IMR-90 (cell line): ENCODE measurements at regions not wholly inside any gene's neighbourhood (a gene's known extent, or its start where the extent isn't known, plus 50 kb on each side); places are given as distances from the start of the nearest gene placed in this dataset.

Source experiments
- ATAC-seq: fragments of 200-7000 bp; cut with Tn5 transposase; 2 replicates; pipeline ENCODE4 v1.9.1; 2020; ENCODE audit warnings: low read depth, mild to moderate bottlenecking, moderate library complexity
- BruUV-seq: library from RNA; stranded (reverse); fragments of 400-500 nt; replicated peaks from 2 replicates; lab custom pipeline; 2021; lab: Mats Ljungman, UMichigan
- CTCF ChIA-PET: fragments of 300-600 bp; formaldehyde crosslinking; extraction: SDS; loops from one replicate; lab custom pipeline; 2021; ENCODE audit warnings: antibody characterized with exemption; lab: Yijun Ruan, JAX
- POLR2A ChIA-PET: fragments of 300-600 bp; sonication (Branson Sonifier 250); formaldehyde crosslinking; loops from one replicate; lab custom pipeline; 2022; ENCODE audit warnings: antibody characterized with exemption; ENCODE audit not compliant: unreplicated experiment; lab: Charles Lee
- DNase-seq: peaks from one replicate; pipeline ENCODE4 v3.0.0; 2013
- H2AFZ ChIP-seq: replicated peaks from 2 replicates; pipeline ENCODE3; 2013; ENCODE audit warnings: low read length, mild to moderate bottlenecking; ENCODE audit not compliant: poor library complexity
- H2AK5ac ChIP-seq: 2 replicates; pipeline ENCODE4 v1.6.1; 2013; ENCODE audit warnings: low read depth, low read length, inconsistent platforms
- H2AK9ac ChIP-seq: replicated peaks from 2 replicates; pipeline ENCODE3; 2013; ENCODE audit warnings: mild to moderate bottlenecking, low read depth, low read length, moderate library complexity; ENCODE audit not compliant: poor library complexity
- H2BK120ac ChIP-seq: 2 replicates; pipeline ENCODE4 v1.6.1; 2013; ENCODE audit warnings: low read depth, low read length, inconsistent platforms
- H2BK15ac ChIP-seq: 3 replicates; pipeline ENCODE4 v1.6.1; 2013; ENCODE audit warnings: low read depth, low read length, inconsistent platforms
- H2BK20ac ChIP-seq: 2 replicates; pipeline ENCODE4 v1.6.1; 2013; ENCODE audit warnings: low read depth, mild to moderate bottlenecking, inconsistent platforms, low read length, moderate library complexity
- H2BK5ac ChIP-seq: 2 replicates; pipeline ENCODE4 v1.6.1; 2013; ENCODE audit warnings: mild to moderate bottlenecking, low read depth, low read length, inconsistent platforms; ENCODE audit not compliant: poor library complexity, severe bottlenecking
- H3K14ac ChIP-seq: replicated peaks from 2 replicates; pipeline ENCODE4 v1.6.1; 2013; ENCODE audit warnings: low read depth, low read length, inconsistent platforms
- H3K18ac ChIP-seq: 2 replicates; pipeline ENCODE4 v1.6.1; 2013; ENCODE audit warnings: low read depth, low read length, control low read depth
- H3K23ac ChIP-seq: 2 replicates; pipeline ENCODE4 v1.6.1; 2013; ENCODE audit warnings: low read depth, low read length, inconsistent platforms
- H3K27ac ChIP-seq: 2 replicates; pipeline ENCODE4 v1.5.1; 2013; ENCODE audit warnings: mild to moderate bottlenecking, control low read depth, low read length; ENCODE audit not compliant: insufficient read depth
- H3K27me3 ChIP-seq: 2 replicates; pipeline ENCODE4 v1.6.1; 2013; ENCODE audit warnings: low read length; ENCODE audit not compliant: control insufficient read depth, insufficient read depth
- H3K36me3 ChIP-seq: 2 replicates; pipeline ENCODE4 v1.6.1; 2013; ENCODE audit warnings: low read length, mixed read lengths; ENCODE audit not compliant: control insufficient read depth, insufficient read depth
- H3K4ac ChIP-seq: 2 replicates; pipeline ENCODE4 v1.6.1; 2013; ENCODE audit warnings: low read depth, low read length, inconsistent platforms
- H3K4me1 ChIP-seq: 2 replicates; pipeline ENCODE4 v1.6.1; 2013; ENCODE audit warnings: low read length, mixed read lengths; ENCODE audit not compliant: control insufficient read depth, insufficient read depth
- H3K4me2 ChIP-seq: 2 replicates; pipeline ENCODE4 v1.6.1; 2013; ENCODE audit warnings: low read depth, mild to moderate bottlenecking, control low read depth, low read length, moderate library complexity
- H3K4me3 ChIP-seq: 2 replicates; pipeline ENCODE4 v1.5.1; 2013; ENCODE audit warnings: low read depth, mild to moderate bottlenecking, control low read depth, low read length, moderate library complexity; ENCODE audit not compliant: insufficient read depth
- H3K56ac ChIP-seq: 2 replicates; pipeline ENCODE4 v1.6.1; 2013; ENCODE audit warnings: low read length, inconsistent platforms; ENCODE audit not compliant: insufficient read depth; ENCODE audit errors: extremely low read depth
- H3K79me1 ChIP-seq, 2 experiments: 2 replicates each; pipeline ENCODE4 v1.6.1; 2013; ENCODE audit warnings: low read length in 2 of 2, inconsistent platforms in 1 of 2, low read depth in 1 of 2
- H3K9ac ChIP-seq: 2 replicates; pipeline ENCODE4 v1.6.1; 2013; ENCODE audit warnings: low read depth, low read length, control low read depth
- H3K9me1 ChIP-seq: 2 replicates; pipeline ENCODE4 v1.6.1; 2013; ENCODE audit warnings: low read length, inconsistent platforms; ENCODE audit not compliant: insufficient read depth
- H3K9me3 ChIP-seq: 2 replicates; pipeline ENCODE4 v1.6.1; 2013; ENCODE audit warnings: low read length; ENCODE audit not compliant: control insufficient read depth, insufficient read depth
- H4K20me1 ChIP-seq: 2 replicates; pipeline ENCODE4 v1.6.1; 2013; ENCODE audit warnings: low read length, inconsistent platforms; ENCODE audit not compliant: insufficient read depth
- H4K5ac ChIP-seq: 2 replicates; pipeline ENCODE4 v1.6.1; 2013; ENCODE audit warnings: mild to moderate bottlenecking, low read depth, low read length, control low read depth
- H4K8ac ChIP-seq, 2 experiments: 2 replicates each; pipeline ENCODE4 v1.6.1; 2013; ENCODE audit warnings: low read depth in 2 of 2, low read length in 2 of 2, control low read depth in 1 of 2, inconsistent platforms in 1 of 2
- H4K91ac ChIP-seq: 2 replicates; pipeline ENCODE4 v1.6.1; 2013; ENCODE audit warnings: low read depth, low read length, inconsistent platforms; ENCODE audit not compliant: insufficient read depth
- BHLHE40 ChIP-seq: fragments of 150-350 bp; IDR thresholded peaks from 2 replicates; pipeline ENCODE4 v1.6.1; 2016; ENCODE audit warnings: mild to moderate bottlenecking, low read depth, low read length
- CEBPB ChIP-seq: IDR thresholded peaks from 2 replicates; pipeline ENCODE4 v1.6.1; 2012; ENCODE audit warnings: low read depth, low read length, improper control_type of control experiment
- CHD1 ChIP-seq: IDR thresholded peaks from 2 replicates; pipeline ENCODE4 v1.6.1; 2012; ENCODE audit warnings: low read depth, low read length, improper control_type of control experiment
- CTCF ChIP-seq: conservative IDR thresholded peaks from 2 replicates; pipeline ENCODE4 v1.5.1; 2012; ENCODE audit warnings: mild to moderate bottlenecking, low read depth, low read length, improper control_type of control experiment
- FOS ChIP-seq: fragments of 150-350 bp; IDR thresholded peaks from 2 replicates; pipeline ENCODE4 v1.6.1; 2016; ENCODE audit warnings: low read depth, low read length
- MAFK ChIP-seq: IDR thresholded peaks from 2 replicates; pipeline ENCODE4 v1.6.1; 2012; ENCODE audit warnings: low read depth, low read length, improper control_type of control experiment
- MAZ ChIP-seq: IDR thresholded peaks from 2 replicates; pipeline ENCODE4 v1.6.1; 2012; ENCODE audit warnings: low read depth, mild to moderate bottlenecking, low read length, improper control_type of control experiment, moderate library complexity, borderline replicate concordance
- MXI1 ChIP-seq: IDR thresholded peaks from 2 replicates; pipeline ENCODE4 v1.6.1; 2012; ENCODE audit warnings: low read depth, mild to moderate bottlenecking, low read length, moderate library complexity, borderline replicate concordance
- NFE2L2 ChIP-seq: fragments of 150-350 bp; IDR thresholded peaks from 2 replicates; pipeline ENCODE4 v1.6.1; 2016; ENCODE audit warnings: low read depth, mild to moderate bottlenecking, low read length
- POLR2A ChIP-seq: IDR thresholded peaks from 2 replicates; pipeline ENCODE4 v1.6.1; 2012; ENCODE audit warnings: mild to moderate bottlenecking, low read depth, low read length
- RAD21 ChIP-seq: IDR thresholded peaks from 2 replicates; pipeline ENCODE4 v1.6.1; 2012; ENCODE audit warnings: low read length, improper control_type of control experiment
- RCOR1 ChIP-seq: IDR thresholded peaks from 2 replicates; pipeline ENCODE4 v1.6.1; 2012; ENCODE audit warnings: mild to moderate bottlenecking, low read length, improper control_type of control experiment; ENCODE audit not compliant: insufficient replicate concordance
- RFX5 ChIP-seq: IDR thresholded peaks from 2 replicates; pipeline ENCODE4 v1.8.0; 2012; ENCODE audit warnings: low read depth, mild to moderate bottlenecking, low read length, moderate library complexity
- SMC3 ChIP-seq: fragments of 150-350 bp; IDR thresholded peaks from 2 replicates; pipeline ENCODE4 v1.6.1; 2016; ENCODE audit warnings: low read depth, mild to moderate bottlenecking, antibody characterized with exemption, low read length, moderate library complexity
- USF2 ChIP-seq: fragments of 150-350 bp; IDR thresholded peaks from 2 replicates; pipeline ENCODE4 v1.6.1; 2017; ENCODE audit warnings: mild to moderate bottlenecking, antibody characterized with exemption, low read length, low read depth
- WGBS, 2 experiments: methylation state at CpG; one replicate each; pipeline versions ENCODE4 v1.1.5 to v1.1.7; 2013; ENCODE audit warnings: missing lambda C conversion rate in 2 of 2; ENCODE audit not compliant: insufficient read length in 1 of 2; ENCODE audit errors: extremely low coverage in 2 of 2; 5-methylcytosine and 5-hydroxymethylcytosine counted together
- dilution Hi-C: fragments of 300-500 bp; cut with HindIII; formaldehyde crosslinking; loops from one replicate; pipeline ENCODE4 v1.14.3; 2018; ENCODE audit warnings: low sequenced_read_pairs; ENCODE audit not compliant: unreplicated experiment
- in situ Hi-C: fragments of 300-500 bp; cut with MboI; formaldehyde crosslinking; loops from 3 replicates; pipeline ENCODE4 v1.14.3; 2019; ENCODE audit warnings: low sequenced_read_pairs, inconsistent platforms, mixed read lengths
- intact Hi-C: fragments of 100-400 bp; cut with micrococcal nuclease; formaldehyde crosslinking; loops from 2 replicates; pipeline ENCODE4 v1.10.0; 2022
- TF ChIP-seq, protein P1 (sequence below): fragments of 150-350 bp; IDR thresholded peaks from 2 replicates; pipeline ENCODE4 v1.6.1; 2016; ENCODE audit warnings: low read depth, mild to moderate bottlenecking, low read length, moderate library complexity, borderline replicate concordance

DNA sequence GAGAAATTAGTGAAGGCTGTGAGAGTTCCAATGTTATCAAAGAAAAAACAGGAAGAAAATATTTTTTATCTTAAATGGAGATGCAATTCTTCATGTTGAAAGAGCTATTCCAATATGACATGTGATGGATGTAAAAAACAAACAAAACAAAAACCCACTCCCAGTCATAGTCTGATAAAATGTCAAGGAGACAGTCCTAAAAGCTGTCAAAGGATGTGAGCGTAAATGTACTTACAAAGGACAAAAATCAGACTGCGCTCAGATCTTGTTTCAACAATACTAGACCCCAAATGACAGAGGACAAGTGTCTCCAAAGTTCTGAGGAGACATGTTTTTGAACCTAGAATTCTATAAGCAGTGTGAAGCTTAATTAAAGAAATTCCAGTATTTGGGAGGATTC is 265.8 kb downstream of the PLPP3 start:
- Histone ChIP-seq H3K4me2 (no peak overlapping the region), H2AFZ (no peak overlapping the region), H2BK20ac (no peak overlapping the region), H4K8ac (no peak overlapping the region), H2BK120ac (no peak overlapping the region), H3K27ac (no peak overlapping the region), H3K4me3 (no peak overlapping the region), H4K5ac (no peak overlapping the region), H3K56ac (no peak overlapping the region), H3K14ac (no peak overlapping the region), H2AK9ac (no peak overlapping the region), H3K36me3 (no peaks in the 10 kb centered on the region), H3K9ac (no peak overlapping the region), H4K20me1 (no peaks in the 10 kb centered on the region), H2AK5ac (no peak overlapping the region), H4K91ac (no peak overlapping the region), H3K4me1 (no peaks in the 10 kb centered on the region), H2BK5ac (no peak overlapping the region), H3K9me1 (no peaks in the 10 kb centered on the region; the same call in 1 of the 2 replicates), H3K9me3 (peaks cover 3% of the 10 kb centered on the region), H2BK15ac (no peak overlapping the region), H3K27me3 (peaks cover 2% of the 10 kb centered on the region; the same call in 1 of the 2 replicates), H3K4ac (no peak overlapping the region), H3K79me1 (no peaks in the 10 kb centered on the region), H3K23ac (no peak overlapping the region), H3K18ac (no peak overlapping the region)
- DNase-seq, result no peak
- dilution Hi-C loops, result no loop called here
- ChIA-PET CTCF (no interaction called here), POLR2A (no interaction called here)
- BruUV-seq, result no TSS peak
- ATAC-seq, result no peak
- intact Hi-C loops, result no loop called here
- TF ChIP-seq, protein P1, sequence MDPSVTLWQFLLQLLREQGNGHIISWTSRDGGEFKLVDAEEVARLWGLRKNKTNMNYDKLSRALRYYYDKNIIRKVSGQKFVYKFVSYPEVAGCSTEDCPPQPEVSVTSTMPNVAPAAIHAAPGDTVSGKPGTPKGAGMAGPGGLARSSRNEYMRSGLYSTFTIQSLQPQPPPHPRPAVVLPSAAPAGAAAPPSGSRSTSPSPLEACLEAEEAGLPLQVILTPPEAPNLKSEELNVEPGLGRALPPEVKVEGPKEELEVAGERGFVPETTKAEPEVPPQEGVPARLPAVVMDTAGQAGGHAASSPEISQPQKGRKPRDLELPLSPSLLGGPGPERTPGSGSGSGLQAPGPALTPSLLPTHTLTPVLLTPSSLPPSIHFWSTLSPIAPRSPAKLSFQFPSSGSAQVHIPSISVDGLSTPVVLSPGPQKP, result no peak
- no peak for TF ChIP-seq BHLHE40
- TF ChIP-seq CTCF, result no peak
- no peak for TF ChIP-seq SMC3
- TF ChIP-seq FOS, result no peak
- no peak for TF ChIP-seq USF2
- TF ChIP-seq RFX5, result no peak
- no peak for TF ChIP-seq CHD1
- no peak for TF ChIP-seq POLR2A
- no peak for TF ChIP-seq CEBPB
- TF ChIP-seq RAD21, result no peak
- no peak for TF ChIP-seq NFE2L2
- TF ChIP-seq MAFK, result no peak
- TF ChIP-seq MXI1, result no peak
- no peak for TF ChIP-seq MAZ
- no peak for TF ChIP-seq RCOR1
- WGBS, 2 experiments, result no CpG with 5 or more reads among the region's 2 CpGs
- in situ Hi-C loops, result no loop called here
